Muscle of arm (tissue), 1 donor: ENCODE measurements at regions not wholly inside any gene's neighbourhood (a gene's known extent, or its start where the extent isn't known, plus 50 kb on each side); places are given as distances from the start of the nearest gene placed in this dataset.
A peak's percentile ranks its signal among the peaks of the same experiment; 100 is the strongest.

Experiments used
- DNase-seq: peaks from one replicate; pipeline ENCODE4 v3.0.0-alpha.2; 2013

DNA sequence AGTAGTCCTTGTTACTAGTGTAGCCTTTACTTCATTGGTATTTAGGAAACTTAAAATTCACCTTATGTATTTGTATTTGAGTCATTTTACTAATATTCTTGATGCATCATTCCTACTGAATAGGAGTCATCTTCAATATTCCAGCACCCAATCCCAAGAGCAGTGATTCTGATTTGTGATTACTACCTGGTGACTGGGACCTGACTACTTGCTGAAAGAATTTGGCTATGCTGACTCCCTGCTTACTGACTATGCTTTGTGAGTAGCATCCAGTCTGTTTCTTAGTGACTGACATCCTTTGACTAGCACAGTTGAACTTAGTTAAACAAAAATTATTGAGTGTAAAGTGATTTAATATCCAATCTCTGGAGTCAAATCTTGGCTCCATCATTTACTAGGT is 129.9 kb upstream of the NEGR1 start:
- DNase-seq = no peak

DNA sequence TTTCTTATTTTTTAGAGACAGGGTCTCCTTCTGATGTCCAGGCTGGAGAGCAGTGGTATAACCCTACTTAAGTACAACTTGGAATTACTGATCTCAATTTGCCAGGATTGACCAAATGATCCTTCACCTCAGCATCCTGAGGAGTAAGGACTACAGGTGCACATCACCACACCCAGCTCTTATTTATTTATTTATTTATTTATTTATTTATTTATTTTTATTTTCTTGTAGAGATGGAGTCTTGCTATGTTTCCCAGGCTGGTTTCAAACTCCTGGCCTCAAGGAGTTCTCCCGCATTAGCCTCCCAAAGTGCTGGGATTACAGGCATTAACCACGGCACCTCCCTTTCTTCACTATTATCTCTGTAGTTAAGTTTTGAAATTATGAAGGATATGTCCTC is 117.5 kb upstream of the NEGR1 start:
- DNase-seq = no peak

DNA sequence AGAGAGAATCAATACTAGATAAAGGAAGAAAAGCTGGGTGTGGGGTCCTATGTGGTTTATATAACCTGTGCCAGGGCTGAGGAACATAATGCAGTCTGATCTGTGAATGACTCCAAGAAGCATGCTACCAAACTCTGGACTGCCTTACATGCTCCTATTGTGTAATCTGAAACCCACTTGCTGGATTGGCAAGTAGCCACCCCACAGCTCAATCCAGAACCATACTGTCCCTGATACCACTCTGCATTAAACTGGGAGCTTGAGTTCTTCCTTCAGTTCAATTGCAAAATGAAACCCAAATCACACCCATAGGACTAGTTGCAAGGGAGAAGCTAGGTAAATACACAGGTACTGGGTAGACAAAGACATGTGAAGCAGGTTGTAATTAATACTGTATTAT is 115.4 kb upstream of the NEGR1 start:
- DNase-seq = no peak

DNA sequence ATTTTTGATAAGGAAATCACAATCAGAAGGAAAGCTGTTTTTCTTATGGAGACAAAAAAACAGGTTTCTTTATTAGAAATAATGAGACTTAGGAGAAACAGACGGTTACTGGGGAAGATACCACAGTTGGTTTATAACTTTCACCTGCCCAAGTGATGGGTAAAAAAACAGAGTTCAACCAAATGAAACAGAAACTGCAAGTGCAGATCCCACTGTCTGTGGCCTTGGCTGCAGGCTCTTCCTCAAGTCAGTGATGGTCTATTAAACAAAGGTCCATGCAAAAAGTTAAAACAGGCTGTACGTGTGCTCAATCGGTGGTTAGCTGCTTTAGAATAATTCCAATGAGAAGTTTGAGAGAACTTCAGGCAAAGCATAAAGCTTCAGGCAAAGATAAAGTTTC is 112.1 kb upstream of the NEGR1 start:
- no peak for DNase-seq

DNA sequence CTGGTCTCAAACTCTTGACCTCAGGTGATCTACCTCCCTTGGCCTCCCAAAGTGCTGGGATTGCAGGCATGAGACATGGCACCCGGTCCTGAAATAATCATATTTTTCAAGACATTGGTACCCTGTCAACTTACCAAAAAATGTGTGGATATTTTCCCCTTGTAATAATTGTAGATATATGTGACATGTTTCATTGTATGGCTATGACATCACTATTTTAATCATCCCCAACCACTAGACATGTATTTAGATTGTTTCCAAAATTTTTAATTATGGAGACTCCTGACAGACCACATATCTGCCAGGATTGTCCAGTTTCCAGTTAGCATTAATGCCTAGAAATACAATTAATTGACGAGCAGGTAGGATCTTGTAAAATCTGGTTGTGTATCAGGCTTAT is 96.7 kb upstream of the NEGR1 start:
- DNase-seq = no peak

DNA sequence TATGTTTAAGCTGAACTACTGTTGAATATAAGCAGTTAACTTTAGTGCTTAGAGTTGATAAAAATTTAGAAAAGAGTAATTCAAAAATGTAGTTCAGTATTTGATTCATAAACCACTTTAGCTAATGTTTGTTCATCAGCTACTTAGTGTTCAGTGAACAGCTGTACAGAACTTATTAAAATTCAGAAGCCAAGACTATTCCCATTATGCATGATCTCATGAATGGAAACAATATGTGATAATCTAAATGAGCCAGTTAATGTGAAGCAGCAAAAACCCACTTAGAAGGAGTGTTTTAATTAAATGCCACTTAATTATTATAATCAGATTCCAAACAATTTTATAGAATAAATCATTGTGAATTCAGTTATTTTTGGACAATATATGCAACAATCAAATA is 92.9 kb upstream of the NEGR1 start:
- DNase-seq = peak; percentile 41

DNA sequence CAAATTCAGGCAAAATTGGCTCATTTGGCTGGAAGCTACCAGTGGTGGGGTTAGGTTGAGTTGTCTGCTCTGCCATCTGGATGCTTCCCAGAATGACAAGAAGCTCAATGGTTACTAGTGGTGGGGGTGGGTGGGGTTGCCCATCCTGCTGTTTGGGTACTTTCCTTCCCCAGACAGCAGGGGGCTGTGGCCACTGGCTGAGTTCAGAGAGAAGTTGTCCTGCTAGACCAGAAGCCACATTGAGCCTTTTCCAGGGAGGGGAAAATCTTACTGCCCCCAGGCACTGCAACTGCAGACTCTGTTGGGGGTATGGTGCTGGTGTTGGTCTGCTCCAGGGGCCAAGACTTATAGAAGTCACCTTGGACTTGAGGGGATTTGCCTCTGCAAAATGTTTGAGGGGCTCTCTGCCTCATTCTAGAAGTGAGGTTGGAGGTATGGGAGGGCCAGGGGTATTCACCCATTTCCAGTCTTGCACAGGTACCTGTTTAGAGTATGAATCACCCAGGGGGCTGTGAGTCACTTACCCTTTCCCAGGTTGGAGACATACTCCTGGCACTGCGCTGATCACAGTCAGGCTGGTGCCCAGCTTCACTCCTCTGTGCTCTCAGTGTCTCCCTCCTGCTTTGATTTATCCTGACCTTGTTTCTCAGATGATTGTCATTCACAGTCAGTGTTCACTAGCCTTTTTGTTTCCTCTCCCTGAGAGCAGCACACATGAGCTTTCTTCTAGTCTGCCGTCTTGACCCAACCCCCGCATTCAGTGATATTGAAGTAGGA is 89.1 kb upstream of the NEGR1 start:
- DNase-seq = no peak

DNA sequence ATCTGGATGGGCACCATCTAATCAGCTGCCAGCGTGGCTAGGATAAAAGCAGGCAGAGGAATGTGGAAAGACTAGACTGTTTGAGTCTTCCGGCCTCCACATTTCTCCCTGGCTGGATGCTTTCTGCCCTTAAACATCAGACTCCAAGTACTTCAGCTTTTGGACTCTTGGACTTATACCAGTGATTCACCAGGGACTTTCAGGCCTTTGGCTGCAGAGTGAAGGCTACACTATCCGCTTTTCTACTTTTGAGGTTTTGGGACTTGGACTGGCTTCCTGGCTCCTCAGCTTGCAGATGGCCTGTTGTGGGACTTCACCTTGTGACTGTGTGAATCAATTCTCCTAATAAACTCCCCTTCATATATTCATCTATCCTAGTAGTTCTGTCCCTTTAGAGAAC is 88.5 kb upstream of the NEGR1 start:
- peak; percentile 18 for DNase-seq

DNA sequence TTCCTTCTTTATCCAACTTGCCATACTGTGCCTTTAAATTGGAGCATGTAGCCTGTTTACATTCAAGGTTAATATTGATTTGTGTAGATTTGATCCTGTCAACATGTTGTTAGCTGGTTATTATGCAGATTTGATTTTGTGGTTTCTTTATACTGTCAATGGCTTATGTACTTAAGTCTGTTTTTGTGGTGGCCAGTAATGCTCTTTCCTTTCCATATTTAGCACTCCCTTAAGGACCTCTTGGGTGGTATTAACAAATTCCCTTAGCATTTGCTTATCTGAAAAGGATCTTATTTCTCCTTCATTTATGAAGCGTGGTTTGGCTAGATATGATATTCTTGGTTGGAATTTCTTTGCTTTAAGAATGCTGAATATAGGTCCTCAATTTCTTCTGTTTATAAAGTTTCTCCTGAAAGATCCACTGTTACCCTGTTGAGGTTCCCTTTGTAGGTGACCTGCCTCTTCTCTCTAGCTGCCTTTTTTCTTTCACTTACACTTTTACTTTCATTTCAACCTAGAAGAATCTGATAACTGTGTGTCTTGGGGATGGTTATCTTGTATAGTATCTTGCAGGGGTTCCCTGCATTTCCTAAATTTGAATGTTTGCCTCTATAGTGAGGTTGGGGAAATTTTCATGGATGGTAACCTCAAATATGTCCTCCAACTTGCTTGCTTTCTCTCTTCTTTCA is 86.9 kb upstream of the NEGR1 start:
- no peak for DNase-seq

DNA sequence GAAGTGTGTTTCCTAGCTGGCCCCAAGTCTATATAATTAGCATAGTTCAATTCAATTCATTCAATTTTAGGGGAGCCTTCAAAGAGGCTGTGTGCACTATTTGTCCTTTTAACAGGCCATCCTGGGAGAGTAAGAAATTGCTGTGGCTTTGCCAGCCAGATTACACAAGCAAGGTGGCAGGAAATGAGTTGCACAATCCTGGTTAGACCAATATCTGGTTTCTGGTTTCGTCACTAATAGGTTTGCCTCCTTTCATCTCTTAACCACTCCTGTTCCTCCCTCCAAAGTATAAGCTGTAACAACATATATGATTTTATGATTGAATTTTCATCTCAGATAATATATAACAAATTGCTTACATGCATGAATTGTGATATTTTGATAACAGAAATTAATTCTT is 84.1 kb upstream of the NEGR1 start:
- no peak for DNase-seq

DNA sequence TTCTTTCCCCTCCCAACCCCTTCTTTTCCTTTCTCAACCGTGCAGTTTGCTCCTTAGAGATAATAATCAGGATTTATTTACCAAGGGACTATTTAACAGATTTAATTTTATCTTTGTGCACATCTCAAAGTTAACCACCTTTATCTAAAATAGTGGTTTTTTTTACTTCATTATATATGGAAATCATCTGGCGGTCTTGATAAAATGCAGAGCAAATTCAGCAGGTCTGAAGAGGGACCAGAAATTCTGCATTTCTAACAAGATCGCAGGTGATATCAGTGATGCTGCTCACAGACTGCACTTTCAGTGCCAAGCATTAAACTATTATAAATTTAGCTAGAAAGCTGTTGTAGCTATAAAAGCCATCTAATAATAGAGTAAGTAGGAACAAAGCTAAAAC is 83.4 kb upstream of the NEGR1 start:
- DNase-seq = no peak

DNA sequence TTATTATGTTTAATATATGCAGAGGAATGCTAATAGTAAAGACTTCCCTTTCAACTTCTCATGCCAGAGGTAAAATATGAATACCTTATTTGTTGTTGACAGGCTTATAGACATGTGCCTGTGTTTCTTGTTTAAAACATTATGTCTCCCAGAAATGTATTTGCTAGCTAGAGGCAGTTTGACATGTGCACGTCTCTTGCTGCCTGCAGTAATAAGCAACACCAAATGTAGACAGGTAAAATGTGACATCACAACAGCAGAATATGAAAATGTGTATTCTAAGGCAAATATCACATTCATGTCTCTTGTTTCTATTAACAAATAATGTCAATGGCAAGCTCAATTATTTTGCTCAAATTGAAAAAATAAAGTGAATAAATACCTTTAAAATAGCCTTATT is 80.2 kb upstream of the NEGR1 start:
- no peak for DNase-seq

DNA sequence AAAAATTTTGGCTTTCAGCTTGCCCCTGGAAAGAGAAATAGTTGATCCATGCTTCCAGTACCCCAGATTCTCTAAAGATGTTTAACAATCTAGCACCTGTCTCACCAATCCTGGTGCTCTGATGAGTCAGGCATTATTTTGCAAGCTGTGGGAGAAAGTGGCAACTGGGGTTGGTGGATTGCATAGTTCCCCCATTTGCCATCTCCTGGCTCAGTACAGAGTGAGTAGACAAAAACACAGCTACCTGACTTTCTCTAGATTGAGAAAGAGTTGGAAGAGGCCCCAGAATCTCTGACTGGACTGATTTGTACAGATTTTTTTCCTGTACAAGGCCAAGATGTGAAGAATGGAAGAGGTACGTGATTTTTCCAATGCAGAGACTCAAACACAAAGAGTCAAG is 75.1 kb upstream of the NEGR1 start:
- DNase-seq = no peak

DNA sequence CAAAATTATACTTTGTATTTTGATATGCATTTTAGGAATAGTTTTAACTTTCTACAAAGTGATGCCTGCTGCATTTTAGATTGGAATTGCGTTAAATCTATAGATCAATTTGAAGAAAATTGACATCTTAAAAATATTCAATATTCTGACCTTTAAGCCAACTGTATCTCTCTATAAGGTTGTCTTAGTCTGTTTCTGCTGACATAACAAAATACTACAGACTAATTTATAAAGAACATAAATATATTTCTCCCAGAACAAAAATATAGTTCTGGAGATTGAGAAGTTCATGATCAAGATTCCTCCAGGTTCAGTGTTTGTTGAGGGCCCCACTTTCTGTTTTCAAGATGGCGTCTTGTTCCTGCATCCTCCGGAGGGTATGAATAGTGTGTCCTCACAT is 73.6 kb upstream of the NEGR1 start:
- DNase-seq = no peak

DNA sequence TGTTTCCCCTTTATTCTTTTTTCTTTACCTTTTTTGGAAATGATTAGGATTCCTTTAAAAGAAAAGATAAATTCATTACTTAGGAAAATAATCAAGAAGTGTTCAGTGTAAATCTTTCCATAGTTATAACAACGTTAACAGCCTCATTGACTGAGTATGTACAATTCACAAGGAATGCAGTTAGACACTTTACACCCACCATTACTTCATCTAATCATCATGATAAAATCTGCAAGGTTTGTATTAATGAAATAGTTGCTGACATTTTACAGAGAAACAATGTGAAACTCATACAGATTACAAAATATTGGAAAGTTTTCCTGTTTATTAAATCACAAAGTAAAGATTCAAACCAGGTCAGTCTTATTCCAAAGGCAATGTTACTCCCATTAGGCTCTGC is 59.3 kb upstream of the NEGR1 start:
- DNase-seq = no peak

DNA sequence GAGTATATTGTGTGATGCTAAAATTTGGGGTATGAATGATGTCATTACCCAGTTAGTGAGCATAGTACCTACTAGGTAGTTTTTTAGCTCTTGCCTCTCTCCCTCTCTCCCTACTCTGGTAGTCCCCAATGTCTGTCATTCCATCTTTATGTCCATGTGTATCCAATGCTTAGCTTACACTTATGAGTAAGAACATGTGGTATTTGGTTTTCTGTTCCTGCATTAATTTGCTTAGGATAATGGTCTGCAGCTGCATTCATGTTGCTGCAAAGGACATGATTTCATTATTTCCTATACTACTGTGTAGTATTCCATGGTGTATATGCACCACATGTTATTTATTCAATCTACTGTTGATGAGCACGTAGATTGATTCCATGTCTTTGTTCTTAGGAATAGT is 54.4 kb upstream of the NEGR1 start:
- DNase-seq = no peak
